HUDEP-2 (cell line): ENCODE measurements at regions not wholly inside any gene's neighbourhood (a gene's known extent, or its start where the extent isn't known, plus 50 kb on each side); places are given as distances from the start of the nearest gene placed in this dataset.
A peak's percentile ranks its signal among the peaks of the same experiment; 100 is the strongest.
"Not testable (repeated sequence)": the region's sequence is repeated elsewhere in the genome, so short reads cannot be mapped to it uniquely, and the experiment has no call there.

Experiments used
- DNase-seq, 76 experiments: peaks; one replicate each; lab custom pipeline; 2025; ENCODE audit not compliant: unreplicated experiment in 76 of 76; lab: John Stamatoyannopoulos, UW

DNA sequence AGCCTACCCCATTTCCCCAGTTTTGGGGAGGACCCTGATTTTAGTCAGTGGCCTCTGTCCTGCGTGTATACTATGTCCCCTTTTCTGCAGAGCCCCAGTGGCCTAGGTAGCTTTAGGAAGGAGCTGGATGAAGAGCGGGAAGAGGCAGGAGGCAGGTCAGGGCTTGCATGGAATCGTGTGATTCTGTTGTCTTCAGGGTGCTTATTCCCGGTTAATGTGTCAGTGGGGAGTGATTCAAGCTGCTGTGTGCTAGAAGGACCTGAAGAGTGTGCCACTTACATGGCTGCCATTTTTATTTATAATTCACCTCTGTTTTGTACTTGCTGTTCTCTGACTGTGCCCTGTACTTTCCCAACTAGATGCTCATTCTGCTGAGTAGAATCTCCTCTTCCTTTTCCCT lies 127.3 kb upstream of the AMOT start:
- DNase-seq, result no peak

DNA sequence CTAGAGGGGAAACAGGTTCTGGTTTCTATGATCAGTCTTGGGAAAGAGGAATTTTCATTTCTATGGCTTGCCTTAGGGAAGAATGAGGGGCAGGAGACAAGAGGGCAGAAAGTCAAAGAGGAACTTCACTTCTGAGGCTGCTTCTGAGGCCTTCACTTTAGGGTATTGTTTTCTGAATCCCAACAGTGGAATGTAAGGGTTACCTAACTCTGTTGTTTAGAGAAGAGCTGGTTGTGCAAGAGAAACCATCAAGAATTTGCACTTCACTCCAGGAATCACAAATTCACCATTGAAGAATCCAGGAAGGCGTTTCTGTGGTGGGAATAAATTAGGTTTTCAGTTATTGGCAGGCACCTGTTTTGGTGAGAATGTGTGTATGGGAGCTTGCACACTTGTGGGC lies 126.7 kb upstream of the AMOT start:
- DNase-seq, result no peak

DNA sequence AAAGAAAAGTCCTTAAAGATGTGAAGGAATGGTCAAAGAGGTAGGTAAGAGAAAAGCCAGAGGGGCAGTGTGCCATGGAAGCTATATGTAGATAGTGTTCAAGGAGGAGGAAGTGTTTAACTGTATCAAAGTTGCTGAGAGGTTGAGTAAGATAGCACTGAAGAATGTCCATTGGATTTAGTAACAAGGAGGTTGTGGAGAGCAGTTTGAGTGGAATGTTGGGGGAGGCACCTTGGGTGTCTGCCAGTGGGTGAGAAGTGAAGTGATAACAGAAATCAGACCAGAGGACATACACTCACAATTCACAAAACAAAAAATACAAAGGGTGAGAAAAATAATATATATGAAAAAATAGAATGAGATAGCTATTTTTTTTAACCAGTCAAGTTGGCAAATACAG lies 121.3 kb upstream of the AMOT start:
- peak in 5 of 76 experiments; percentile 0 to 17 (median 3) for DNase-seq

DNA sequence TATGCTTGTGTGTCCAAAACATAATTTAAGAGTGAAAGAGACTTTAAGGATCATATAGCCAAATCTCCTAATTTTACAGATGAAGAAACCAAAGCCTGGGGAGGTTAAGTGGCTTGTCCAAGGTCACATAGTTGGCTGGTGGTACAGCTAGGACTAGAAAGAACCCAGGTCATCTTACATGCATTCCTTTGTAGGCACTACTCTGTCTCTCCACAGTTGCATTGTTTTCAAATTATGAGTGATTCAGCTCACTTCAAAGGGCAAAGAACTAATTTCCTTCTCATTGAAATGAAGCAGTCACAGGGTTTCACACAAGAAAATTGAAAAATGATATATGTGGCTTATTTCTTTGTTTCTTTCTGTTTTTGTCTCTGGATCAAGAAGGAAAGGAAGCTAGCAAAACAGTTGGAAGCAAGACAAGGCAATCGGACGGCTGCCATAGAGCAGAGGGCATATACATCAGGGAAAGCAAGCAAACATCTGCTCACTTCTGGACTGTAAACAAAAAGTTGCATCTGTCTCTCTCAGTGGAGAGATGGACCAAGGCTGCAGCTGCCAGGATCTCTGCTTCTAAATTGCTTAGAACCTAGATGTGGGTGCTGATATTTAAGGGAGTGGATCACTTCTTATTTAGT lies 107.5 kb upstream of the AMOT start:
- no peak for DNase-seq

DNA sequence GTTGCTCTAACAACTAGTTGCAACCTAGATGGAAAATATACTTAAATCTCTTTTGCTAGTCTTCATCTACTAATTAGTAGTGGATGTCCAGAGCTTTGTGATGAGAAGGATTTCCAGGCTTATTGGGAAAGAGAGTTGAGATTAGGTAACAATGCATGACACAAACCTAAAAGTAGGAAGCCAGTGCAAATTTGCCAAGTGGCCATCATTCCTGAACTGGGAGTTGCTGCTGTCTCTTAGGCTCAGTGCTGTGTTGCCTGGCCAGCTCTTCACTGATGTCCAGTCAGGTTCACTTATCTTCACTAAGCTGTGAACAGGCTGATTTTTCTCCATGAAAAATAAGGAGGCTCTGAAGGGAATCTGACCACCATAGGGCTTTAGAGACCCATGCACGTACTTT lies 105.6 kb upstream of the AMOT start:
- no peak for DNase-seq

DNA sequence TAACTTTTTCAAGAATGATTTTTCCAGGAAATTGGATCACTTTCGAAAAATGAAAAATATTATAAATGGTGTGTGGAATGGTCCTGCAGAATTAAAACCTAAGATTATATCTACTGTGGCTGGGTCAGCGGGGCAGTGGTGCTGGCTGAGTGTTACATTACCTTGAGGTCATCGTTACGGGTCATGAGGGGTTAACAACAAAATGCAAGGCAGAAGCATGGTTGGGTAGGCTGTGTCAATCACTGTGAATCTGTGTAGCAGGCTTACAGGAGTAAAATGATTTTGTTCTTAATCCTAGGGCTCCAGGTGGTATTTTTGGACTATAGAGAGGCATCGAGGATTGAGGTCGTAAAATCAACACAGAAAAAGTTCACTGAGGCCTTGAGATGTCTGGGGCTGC lies 105.2 kb upstream of the AMOT start:
- DNase-seq, result peak in 1 of 76 experiments; percentile 0

DNA sequence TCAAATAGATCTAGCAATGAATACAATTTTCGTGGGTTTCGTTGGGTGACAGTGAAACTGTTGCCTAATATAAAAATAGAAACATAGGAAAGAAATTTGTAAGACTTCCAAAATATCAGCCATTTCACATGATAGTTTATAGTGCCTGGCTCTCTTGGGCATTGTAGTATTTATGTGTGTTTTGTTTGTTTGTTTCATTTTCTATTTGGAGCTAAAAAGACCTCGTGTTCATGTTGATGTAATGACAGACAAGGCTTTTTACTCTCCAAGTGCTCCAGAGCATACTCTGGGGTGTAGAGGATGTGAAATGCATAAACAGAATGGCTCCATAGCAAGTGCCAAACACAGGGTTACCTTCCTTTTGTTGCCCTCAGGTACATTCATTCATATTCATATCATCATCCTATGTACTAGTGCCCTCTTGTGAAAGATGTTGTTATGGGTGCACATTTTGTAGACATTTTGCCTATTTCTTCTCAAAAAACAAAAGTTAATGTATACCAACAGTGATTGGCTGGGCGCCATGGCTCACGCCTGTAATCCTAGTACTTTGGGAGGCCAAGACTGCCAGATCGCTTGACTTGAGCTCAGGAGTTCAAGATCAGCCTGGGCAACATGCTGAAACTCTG lies 100.7 kb upstream of the AMOT start:
- peak in 2 of 76 experiments; percentile 0 for DNase-seq

DNA sequence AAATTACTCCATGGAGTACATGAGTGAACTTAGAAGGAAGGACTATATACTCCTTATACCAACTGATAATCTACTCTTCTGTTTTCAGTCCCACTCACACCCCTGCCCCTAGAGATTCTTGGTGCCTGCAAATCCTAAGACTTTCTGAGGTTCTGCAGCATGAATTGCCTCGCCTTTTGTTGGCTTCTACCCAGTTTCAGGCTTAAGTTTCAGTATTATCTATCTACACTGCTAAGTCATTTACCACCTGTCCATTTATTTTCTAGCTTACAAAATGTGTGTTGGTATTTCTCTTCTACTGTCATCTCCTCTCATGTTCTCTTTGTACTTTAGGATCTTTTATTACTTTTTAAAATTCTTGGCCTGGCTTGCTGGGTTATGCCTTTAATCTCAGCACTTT lies 94.4 kb upstream of the AMOT start:
- DNase-seq, result no peak

DNA sequence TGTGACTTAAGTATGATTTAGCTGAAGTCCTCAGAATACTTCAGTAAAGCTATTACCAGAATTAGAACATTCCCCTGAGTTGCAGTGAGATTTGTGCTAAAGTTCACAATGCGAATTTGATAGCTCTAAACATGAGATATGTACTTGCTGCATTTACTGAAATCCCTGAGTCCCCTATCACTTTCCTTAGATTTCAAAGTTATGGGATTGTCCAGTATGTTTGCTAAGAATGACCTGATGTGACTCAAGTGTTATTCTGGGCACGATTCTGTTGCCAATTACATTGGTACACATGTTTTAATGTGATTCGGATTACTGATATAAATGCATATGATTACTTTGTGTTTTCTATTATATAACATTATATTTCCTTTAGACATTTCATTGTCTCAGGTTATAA lies 91.3 kb upstream of the AMOT start:
- DNase-seq, result no peak

DNA sequence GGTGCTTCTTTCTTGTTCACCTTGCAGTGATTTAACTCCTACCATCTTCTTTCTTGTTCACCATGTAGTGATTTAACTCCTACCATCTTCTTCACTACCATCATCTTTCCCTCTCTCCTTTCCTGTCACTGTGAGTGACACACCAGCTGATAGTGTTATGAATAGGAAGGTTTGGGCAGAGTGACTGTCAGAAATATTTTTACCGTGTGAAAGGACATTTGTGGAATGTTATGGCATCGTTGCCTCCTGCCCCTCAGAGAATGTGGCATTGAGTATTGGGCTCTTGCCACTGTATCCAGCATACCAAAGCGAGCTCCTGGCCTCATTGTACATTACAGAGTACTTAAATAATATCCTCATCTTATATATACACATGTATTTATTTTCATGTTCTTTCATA lies 90.8 kb upstream of the AMOT start:
- DNase-seq, result no peak

DNA sequence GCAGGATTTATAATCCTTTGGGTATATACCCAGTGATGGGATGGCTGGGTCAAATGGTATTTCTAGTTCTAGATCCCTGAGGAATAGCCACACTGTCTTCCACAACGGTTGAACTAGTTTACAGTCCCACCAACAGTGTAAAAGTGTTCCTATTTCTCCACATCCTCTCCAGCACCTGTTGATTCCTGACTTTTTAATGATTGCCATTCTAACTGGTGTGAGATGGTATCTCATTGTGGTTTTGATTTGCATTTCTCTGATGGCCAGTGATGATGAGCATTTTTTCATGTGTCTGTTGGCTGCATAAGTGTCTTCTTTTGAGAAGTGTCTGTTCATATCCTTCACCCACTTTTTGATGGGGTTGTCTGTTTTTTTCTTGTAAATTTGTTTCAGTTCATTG lies 82.8 kb upstream of the AMOT start:
- DNase-seq, result not testable (repeated sequence)

DNA sequence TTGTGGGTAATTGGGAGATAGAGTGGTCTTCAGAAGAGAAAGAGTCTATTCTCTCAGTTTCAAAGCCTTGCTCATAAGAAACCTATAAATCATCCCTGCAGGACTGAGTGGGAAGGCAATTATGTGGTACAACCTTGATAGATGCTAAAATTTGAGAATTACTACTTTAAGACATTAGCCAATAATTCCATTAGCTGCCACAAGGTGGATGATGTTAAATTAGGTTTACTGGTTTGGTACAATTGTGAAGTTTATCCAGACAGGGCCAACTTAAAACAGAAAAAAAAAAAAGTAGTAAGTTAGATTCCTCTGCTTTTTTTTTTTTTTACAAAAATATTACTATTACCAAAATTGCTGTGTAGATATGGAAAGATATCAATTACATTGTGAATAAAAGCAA lies 73.2 kb upstream of the AMOT start:
- DNase-seq, result no peak

DNA sequence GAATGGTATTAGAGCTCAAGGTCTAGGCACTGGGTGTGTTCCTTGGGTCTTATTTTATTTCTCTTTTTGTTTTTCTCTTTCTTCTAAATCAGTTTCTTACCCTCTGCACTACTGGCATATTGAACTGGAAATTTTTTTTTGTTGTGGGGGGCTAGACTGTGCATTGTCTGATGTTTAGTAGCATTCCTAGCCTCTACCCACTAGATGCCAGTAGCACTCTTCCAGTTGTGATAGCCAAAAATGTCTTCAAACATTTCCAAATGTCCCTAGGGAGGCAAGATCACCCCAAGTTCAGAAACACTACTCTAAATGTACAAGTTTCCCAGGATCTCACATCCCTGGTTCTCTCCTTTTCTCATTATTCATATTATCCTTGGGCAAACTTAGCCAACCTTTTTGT lies 69.8 kb upstream of the AMOT start:
- DNase-seq, result no peak

DNA sequence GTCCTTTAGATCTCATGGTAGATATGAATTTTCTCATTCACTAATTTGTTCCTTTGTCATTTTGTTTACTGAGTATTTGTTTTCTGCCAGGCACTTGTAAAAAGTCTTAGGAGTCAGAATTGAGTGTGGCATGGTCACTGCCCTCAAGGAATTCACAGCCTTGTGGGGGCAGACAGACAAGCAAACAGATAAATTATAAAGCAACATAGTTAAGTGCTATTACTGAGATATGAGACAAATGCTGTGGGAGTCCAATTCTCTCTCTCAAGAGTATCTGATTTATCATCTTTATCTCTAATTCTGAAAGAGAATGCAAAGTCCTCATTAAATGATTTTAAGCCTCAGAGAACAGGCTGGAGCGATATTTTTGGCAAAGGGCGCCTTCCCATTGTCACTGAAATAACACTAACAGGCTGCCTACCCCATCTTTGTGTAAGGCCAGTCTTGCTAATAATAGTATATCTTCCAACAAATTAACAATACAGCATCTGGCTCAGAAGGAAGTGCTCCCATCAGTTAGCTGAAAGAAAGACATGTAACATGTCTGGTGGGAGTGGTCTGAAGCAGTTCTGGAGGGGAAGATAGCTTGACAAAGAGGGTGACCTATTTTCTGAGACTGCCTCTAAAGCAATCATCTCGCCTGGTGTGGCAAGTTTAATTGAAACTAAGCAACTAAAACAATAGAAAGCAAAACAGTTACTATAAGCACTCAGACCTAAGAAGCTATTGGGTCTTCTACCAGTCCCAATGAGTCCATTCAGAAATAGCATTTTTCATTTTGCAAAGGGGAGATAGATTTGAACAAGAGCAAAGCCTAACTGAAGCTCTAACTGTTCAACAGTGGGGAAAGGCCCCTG lies 61.5 kb upstream of the AMOT start:
- DNase-seq, result no peak

DNA sequence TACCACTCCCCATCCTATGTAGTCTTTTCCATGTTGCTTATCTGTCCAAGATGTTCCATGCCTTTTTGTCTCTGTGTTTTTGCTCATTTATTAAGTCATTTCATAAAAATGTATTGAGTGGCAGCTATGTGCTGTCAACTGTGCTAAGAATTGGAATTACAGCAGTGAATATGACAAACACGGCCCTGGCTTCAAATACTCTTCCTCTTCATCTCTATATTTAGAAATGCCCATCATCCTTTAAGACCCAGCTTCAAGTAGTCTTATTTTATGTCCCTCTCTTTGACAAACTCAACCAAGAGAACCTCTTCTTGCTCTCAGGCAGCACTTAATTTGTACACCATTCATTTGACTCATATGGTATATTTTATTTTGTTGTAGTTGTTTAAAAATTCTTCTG lies 55.4 kb upstream of the AMOT start:
- no peak for DNase-seq
